GM21576 (cell line): ENCODE measurements at regions not wholly inside any gene's neighbourhood (a gene's known extent, or its start where the extent isn't known, plus 50 kb on each side); places are given as distances from the start of the nearest gene placed in this dataset.
"Not testable (repeated sequence)": the region's sequence is repeated elsewhere in the genome, so short reads cannot be mapped to it uniquely, and the experiment has no call there.

Experiments used
- ATAC-seq: cut with Tn5 transposase; IDR thresholded peaks from one replicate; pipeline ENCODE4 v1.9.1; 2021; ENCODE audit warnings: mild to moderate bottlenecking, moderate library complexity; ENCODE audit not compliant: unreplicated experiment

DNA sequence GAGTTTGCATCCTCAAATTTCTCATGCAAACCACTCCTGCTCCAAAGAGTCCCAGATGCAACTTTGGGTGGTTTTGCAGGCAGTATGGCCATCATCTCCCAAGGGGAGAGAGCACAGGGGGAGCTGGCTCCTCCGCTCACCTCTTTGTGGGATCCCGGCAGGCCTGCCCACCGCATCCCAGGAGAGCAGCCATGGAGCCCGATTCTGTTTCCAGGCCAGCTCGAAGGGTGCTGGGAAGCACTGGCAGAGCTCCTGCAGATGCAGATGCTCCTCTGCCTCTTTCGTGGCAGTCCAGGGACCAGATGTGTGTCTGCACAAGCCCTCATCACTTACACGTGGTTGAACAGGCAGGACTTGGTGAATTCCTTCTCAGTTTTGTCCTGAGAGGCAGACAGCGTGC, 239.3 kb upstream of the SGCG start:
- not testable (repeated sequence) for ATAC-seq

DNA sequence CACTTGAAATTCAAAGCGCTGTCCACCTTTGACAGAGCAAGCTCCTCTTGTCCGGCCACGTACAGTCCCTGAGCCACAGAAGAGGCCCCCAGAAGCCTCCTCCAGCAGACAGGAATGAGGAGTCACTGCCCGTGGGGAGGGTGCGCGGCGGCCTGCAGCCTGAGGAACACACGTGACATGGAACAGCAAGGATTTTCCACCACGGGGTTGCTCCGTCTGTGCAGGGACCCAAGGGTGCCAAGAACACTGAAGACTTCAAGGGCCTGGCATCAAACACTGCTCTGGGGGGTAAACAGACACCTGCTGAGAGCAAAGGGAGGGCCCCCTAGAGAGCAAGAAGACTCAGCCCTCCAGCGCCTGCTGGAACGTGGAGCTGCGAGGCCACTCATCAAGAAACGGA, 237.9 kb upstream of the SGCG start:
- ATAC-seq, result not testable (repeated sequence)

- no peak for ATAC-seq
Observed at GRCh38 chr13:22944378-22944777, 236.4 kb upstream of the SGCG start.

DNA sequence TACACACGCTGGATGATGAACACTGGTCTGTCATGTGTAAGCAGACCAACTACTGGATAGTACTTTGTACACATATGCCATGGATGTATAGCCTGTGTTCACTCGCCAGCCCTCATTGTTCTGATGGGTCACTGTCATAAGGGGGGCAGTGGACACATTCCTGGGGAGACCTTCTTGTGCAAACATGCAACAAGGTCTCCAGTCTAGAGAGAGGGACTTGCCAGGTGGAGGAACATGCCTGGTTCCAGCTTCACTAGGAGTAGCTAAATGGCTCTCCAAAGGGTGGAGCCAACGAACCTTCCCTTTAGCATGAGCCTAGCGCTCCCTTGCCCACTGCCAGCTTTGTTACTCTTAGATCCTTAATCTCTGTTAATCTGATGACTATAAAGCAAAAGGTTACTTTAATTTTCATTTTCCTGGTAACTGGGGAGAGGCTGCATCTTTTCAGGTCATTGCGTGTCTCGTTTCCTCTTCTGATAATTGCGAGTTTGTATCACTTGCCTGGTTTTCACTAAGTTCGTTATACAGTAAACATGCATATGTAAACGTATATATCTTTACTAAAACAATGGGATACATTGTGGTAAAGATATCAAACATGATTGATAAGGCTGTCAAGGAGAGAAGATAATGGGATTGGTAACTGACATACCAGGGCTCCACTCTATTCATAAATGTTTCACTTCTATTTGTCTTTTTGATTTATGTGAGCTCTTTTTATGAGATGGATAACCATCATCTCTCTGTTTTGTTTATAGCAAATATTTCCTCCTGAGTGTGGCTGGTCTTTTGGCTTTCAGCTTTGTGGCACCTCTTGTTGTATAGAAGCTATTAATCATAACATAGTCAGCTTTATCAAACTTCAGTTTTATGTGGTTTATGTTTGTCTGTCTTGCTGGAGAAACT, 235.2 kb upstream of the SGCG start:
- ATAC-seq, result no peak

- ATAC-seq, result no peak
Observed at GRCh38 chr13:22948421-22948820, 232.4 kb upstream of the SGCG start.

- not testable (repeated sequence) for ATAC-seq
Observed at GRCh38 chr13:22952018-22952417, 228.8 kb upstream of the SGCG start.

DNA sequence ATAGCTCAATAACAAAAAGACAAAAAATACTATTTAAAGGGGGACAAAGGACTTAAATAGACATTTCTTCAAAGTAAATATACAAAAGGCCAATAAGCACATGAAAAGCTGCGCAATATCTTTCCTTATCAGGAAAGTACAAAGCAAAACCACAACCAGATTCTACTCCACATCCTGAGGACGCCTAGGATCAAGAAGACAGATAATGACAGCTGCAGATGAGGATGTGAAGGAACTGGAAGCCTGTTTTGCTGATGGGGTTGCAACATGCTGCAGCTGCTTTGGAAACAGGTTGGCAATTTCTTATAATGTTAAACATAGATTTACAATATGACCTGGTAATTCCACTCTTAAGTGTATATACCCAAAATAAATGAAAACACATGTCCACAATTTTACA, 225.6 kb upstream of the SGCG start:
- ATAC-seq, result not testable (repeated sequence)

- not testable (repeated sequence) for ATAC-seq
Observed at GRCh38 chr13:22956456-22957115, 224.2 kb upstream of the SGCG start.

DNA sequence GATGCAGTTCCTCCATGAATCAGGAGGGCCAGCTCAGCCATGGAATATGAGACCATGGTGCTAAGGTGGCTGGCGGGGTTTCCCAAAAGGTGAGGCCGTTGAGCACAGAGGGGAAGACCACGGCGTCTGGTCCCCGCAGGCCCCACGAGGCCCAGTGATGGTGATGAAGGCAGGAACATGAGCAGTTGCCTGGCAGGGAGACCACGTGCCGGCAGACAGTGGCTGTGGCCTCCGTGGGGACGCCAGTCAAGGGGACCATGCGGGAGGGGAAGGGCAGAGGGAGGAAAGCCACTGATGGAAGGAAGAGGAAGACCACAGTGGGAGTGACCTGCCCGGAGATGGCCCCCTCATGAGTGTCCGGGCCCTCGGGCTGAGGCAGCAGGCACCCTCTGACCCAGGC, 220.9 kb upstream of the SGCG start:
- not testable (repeated sequence) for ATAC-seq

DNA sequence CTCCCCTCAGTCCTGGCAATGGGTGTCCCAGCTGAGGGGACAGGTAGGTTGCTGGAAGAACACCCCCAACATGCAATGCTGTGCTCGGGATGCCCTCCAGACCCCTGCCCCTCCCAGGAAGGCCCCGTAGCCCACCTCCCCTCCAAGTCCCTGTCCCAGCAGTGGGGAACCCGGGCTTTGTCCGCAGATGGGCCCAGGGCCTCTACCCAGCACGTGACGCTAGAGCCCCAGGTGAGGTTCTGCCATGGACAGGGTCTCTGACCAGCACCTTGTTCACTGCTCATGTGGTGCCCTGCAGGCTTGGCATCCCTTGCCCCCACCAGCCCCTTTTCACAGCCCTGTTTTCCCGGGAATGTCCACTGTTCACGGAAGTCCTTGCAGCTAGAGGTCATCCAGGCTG, 220.0 kb upstream of the SGCG start:
- no peak for ATAC-seq

GRCh38 chr13:22961342-22961741, 219.4 kb upstream of the SGCG start:
- ATAC-seq, result not testable (repeated sequence)

GRCh38 chr13:22961835-22962537, 218.8 kb upstream of the SGCG start:
- no peak for ATAC-seq

GRCh38 chr13:22963384-22964053, 217.3 kb upstream of the SGCG start:
- not testable (repeated sequence) for ATAC-seq

DNA sequence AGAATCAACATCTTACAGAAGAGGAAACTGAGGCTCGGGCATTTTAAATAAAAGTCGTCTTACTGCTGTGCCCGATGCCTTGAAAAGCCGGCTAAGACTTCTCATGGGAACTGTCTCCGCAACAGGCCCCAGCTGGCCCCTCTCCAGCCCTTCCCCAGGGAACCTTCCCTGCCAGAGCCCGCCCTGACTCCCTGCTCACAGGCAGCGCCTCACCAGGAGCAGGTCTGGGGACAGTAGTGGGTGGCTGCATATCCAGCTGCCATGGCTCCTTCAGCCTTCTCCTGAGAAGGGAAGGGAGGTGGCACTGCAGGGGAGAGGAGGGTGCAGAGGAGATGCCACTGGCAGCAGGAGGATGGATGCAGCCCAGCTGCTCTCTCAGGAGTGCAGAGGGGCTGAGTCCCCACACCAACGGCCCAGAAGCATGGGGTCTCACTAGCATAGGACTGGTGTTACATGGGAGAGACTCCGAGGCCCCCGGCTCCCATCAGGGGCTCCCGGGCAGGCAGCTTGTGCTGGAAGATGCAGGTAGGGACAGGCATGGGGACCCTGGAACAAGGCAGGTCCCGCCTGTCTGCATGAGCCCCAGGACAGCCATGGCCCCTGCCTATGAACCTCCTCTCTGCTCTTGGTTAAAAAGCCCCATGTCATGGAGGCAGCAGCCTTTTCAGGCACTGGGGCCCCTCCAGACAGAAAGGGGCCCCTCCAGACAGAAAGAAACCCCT, 216.4 kb upstream of the SGCG start:
- no peak for ATAC-seq

DNA sequence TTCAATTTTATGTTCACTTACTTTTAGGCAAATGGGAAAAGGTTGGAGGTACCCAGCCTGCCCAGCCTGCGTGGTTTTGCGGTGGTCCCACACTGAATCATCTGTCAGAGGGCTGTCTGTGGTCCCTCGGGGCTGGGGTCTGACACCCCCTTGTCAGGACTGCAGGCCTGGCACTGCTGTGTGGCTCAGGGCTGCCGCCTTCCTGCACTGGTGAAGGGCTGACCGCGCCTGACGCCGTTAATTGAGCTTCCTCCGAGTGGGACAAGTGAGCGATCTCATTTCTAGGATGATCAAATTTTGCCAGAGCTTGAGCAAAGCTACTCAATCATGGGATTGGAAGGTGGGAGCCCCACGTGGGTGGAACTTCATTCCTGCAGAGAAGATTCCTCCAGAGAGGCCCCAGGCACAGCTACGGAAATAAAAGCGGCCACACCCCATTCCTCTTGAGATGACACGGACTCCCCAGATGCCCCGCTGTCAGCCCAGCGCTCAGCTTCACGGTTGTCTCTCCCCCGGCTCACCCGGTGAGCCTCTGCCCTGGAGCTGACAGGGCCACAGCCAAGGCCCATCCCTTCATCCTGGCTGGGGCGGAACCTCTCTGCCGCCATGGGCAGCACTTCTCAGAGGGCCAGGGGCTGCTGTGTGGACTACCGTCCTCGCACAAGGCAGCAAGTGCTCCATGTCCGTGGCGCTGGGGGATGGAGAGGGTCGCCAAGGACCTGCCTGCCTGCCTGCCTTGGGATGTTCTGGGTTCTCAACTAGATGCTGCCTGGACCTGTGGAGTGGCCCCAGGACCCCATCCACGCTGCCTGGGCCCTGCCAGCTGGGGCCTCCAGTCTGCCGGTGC, 215.5 kb upstream of the SGCG start:
- not testable (repeated sequence) for ATAC-seq

- not testable (repeated sequence) for ATAC-seq
Observed at GRCh38 chr13:22965858-22966239, 214.9 kb upstream of the SGCG start.

DNA sequence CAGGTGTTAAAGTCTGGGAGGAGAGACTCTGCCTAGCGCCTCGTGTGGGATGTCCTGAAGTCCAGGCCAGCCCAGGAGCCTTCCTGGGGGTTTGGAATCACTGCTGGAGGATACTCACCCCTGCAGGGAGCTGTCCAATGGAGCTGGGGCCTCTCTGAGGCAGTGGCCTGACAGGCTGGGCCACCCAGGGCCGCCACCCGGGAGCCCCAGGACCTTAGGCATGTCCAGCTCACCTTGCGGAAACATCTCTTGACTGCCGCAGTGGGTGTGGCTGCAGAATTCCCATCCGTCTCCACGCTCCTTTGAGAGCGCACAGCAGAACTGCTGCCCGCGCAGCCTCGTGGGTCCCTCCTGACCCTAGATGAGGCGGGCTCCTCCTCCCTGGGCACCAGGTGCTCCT, 214.0 kb upstream of the SGCG start:
- ATAC-seq, result not testable (repeated sequence)

GRCh38 chr13:22967669-22968068, 213.1 kb upstream of the SGCG start:
- no peak for ATAC-seq

GRCh38 chr13:22979952-22980351, 200.8 kb upstream of the SGCG start:
- no peak for ATAC-seq
